Gastrocnemius medialis (tissue), 4 donors: ENCODE measurements at regions not wholly inside any gene's neighbourhood (a gene's known extent, or its start where the extent isn't known, plus 50 kb on each side); places are given as distances from the start of the nearest gene placed in this dataset.

Experiments used
- ATAC-seq, 2 donors: fragments of 150-250 bp; one replicate each; pipeline ENCODE4 v1.9.1; 2016
- DNase-seq, 2 donors: peaks; one replicate each; pipeline ENCODE4 v3.0.0-alpha.2; 2019
- H3K27ac ChIP-seq, 4 donors: fragments of 200-600 bp; sonication (generic); 1 replicate in 1 of 4; 2 replicates in 3 of 4; pipeline ENCODE4 v1.5.1; 2016 to 2018; ENCODE audit warnings: mild to moderate bottlenecking in 2 of 4, moderate library complexity in 1 of 4
- H3K27me3 ChIP-seq, 3 donors: fragments of 200-600 bp; sonication (generic) in 2 of 3; 1 replicate in 1 of 3; 2 replicates in 2 of 3; pipeline versions ENCODE4 v1.5.1 to v1.6.0; 2016 to 2019; ENCODE audit warnings: mild to moderate bottlenecking in 1 of 3, moderate library complexity in 1 of 3
- H3K36me3 ChIP-seq, 2 donors: fragments of 200-600 bp; sonication (generic) in 1 of 2; one replicate each; pipeline ENCODE4 v1.5.1; 2017 to 2018
- H3K4me1 ChIP-seq, 2 donors: fragments of 200-600 bp; sonication (generic) in 1 of 2; one replicate each; pipeline ENCODE4 v1.5.1; 2016 to 2017; ENCODE audit warnings: mild to moderate bottlenecking in 2 of 2
- H3K4me3 ChIP-seq, 4 donors: fragments of 200-600 bp; sonication (generic) in 3 of 4; 1 replicate in 1 of 4; 2 replicates in 3 of 4; pipeline ENCODE4 v1.5.1; 2016 to 2019; ENCODE audit warnings: mild to moderate bottlenecking in 2 of 4
- H3K9me3 ChIP-seq, 3 donors: fragments of 200-600 bp; sonication (generic) in 2 of 3; 1 replicate in 1 of 3; 2 replicates in 2 of 3; pipeline ENCODE4 v1.5.1; 2016 to 2019
- POLR2A ChIP-seq, 2 donors: fragments of 450-650 bp; IDR thresholded peaks; one replicate each; pipeline ENCODE4 v1.6.1; 2017; ENCODE audit warnings: antibody characterized with exemption in 2 of 2, mild to moderate bottlenecking in 2 of 2, moderate library complexity in 2 of 2
- in situ Hi-C, 4 donors: fragments of 200-750 bp; cut with MboI; loops; one replicate each; pipeline versions ENCODE4 v1.15.0 to v1.8.0; 2017; ENCODE audit warnings: low sequenced_read_pairs in 4 of 4
- intact Hi-C: fragments of 100-400 bp; cut with DNase I; formaldehyde crosslinking; loops from one replicate; pipeline ENCODE4 v1.15.1; 2023; ENCODE audit warnings: low total_unique reads
- TF ChIP-seq, protein P1 (sequence below), 5 experiments: fragments of 450-650 bp in 3 of 5; fragments of 200-600 bp in 2 of 5; sonication (generic) in 2 of 5; IDR thresholded peaks in 4 of 5; conservative IDR thresholded peaks in 1 of 5; 1 replicate in 4 of 5; 2 replicates in 1 of 5; pipeline ENCODE4 v1.5.1; 2016 to 2019; ENCODE audit warnings: antibody characterized with exemption in 5 of 5, mild to moderate bottlenecking in 3 of 5, moderate library complexity in 3 of 5

DNA sequence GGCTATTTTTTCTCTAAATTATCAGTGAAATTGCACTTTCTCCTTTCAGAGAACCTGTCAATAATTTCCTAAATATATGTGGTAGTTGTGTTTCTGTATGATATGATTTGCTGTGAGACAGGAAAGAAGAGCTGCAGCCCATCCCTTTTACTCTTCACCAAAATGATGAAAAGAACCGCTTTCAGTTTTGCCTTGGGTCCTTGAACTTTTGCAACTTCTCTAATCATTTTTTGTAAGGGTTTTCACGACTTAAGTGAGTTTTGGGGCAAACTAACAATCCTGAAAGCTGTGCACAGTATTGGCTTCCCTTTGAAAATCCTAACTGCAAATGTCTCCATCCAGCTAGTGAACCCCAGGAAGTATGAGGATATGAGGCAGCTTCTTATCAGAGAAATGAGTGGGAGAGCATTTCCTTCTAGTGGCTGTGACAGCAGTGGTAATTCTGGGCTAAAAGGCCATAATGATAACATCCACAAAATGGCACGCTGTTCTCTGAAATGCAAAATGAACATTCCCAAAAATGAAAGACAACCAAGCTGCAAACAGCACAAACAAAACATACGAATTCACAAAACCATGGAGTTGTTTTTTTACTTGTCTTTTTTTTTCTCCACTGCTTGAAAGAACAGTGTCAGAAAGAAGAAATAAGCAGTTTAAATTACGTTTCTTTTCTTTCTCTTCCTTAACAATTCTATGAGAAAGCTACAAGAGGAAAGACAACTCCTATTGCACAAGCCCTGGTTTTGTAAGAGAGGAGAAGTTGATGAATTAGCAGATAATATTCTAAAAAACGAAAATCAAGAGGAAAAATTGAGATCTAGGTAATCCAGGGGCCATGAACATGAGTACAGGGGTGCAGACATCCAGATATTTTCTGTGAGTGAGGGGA, 1291.6 kb upstream of the ZEB2 start:
- Histone ChIP-seq H3K9me3 (no peaks in the 10 kb centered on the region), H3K36me3 (no peaks in the 10 kb centered on the region), H3K4me3 (no peak overlapping the region), H3K4me1 (no peaks in the 10 kb centered on the region), H3K27me3 (no peaks in the 10 kb centered on the region), H3K27ac (no peak overlapping the region)
- TF ChIP-seq, protein P1, sequence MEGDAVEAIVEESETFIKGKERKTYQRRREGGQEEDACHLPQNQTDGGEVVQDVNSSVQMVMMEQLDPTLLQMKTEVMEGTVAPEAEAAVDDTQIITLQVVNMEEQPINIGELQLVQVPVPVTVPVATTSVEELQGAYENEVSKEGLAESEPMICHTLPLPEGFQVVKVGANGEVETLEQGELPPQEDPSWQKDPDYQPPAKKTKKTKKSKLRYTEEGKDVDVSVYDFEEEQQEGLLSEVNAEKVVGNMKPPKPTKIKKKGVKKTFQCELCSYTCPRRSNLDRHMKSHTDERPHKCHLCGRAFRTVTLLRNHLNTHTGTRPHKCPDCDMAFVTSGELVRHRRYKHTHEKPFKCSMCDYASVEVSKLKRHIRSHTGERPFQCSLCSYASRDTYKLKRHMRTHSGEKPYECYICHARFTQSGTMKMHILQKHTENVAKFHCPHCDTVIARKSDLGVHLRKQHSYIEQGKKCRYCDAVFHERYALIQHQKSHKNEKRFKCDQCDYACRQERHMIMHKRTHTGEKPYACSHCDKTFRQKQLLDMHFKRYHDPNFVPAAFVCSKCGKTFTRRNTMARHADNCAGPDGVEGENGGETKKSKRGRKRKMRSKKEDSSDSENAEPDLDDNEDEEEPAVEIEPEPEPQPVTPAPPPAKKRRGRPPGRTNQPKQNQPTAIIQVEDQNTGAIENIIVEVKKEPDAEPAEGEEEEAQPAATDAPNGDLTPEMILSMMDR (IDR thresholded peaks at IDR 0.05 in 4 of 5, conservative IDR thresholded peaks at IDR 0.05 in 1 of 5): no peak
- TF ChIP-seq POLR2A (IDR thresholded peaks at IDR 0.05): no peak
- in situ Hi-C loops: no loop called here
- intact Hi-C loops: no loop called here
- ATAC-seq (no peak), DNase-seq (no peak)

DNA sequence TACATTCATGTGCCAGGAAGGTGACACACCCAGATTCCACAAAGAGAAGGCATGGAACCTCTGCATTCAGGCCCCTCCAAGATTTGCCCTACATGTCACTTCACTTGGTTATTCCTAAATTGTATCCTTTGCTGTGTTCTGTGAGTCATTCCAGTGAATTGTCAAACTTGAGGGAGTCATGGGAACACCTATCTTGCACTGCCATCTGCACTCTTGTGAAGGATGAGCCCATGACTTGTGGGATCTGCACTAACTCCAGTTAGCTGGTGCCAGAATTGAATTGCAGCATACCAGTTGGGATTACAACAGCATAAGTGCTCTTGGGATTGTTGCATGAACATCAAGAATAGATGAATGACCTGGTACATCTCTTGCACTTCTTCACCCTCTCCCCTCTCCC, 1288.0 kb upstream of the ZEB2 start:
- in situ Hi-C loops: no loop called here
- Histone ChIP-seq H3K4me1 (no peaks in the 10 kb centered on the region), H3K4me3 (no peak overlapping the region), H3K27me3 (no peaks in the 10 kb centered on the region), H3K27ac (no peak overlapping the region), H3K36me3 (no peaks in the 10 kb centered on the region), H3K9me3 (no peaks in the 10 kb centered on the region)
- DNase-seq: no peak
- TF ChIP-seq POLR2A (IDR thresholded peaks at IDR 0.05): no peak
- TF ChIP-seq, protein P1 (IDR thresholded peaks at IDR 0.05 in 4 of 5, conservative IDR thresholded peaks at IDR 0.05 in 1 of 5): no peak
- intact Hi-C loops: no loop called here
- no peak for ATAC-seq

DNA sequence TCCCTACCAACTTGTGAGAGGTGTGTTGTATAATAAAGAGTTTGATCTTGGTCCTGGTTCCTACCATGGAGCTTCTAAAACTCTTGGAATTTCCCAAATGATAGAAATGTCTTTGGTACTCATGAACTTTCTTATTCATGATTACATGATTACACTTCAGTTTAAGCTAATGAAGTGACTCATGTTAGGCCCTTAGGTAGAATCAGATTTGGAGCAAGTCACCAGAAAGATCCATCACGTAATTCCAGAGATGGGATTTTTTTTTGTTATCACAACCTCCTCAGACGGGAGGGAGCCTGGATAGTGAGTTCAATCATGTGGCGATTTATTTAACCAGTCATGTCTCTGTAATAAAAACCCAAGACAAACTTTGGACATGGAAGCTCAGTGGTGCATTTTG, 1287.6 kb upstream of the ZEB2 start:
- DNase-seq (no peak), ATAC-seq (no peak)
- Histone ChIP-seq H3K9me3 (no peaks in the 10 kb centered on the region), H3K4me1 (no peaks in the 10 kb centered on the region), H3K27me3 (no peaks in the 10 kb centered on the region), H3K27ac (no peak overlapping the region), H3K36me3 (no peaks in the 10 kb centered on the region), H3K4me3 (no peak overlapping the region)
- in situ Hi-C loops: no loop called here
- no peak for TF ChIP-seq POLR2A (IDR thresholded peaks at IDR 0.05)
- TF ChIP-seq, protein P1 (IDR thresholded peaks at IDR 0.05 in 4 of 5, conservative IDR thresholded peaks at IDR 0.05 in 1 of 5): no peak
- intact Hi-C loops: no loop called here

DNA sequence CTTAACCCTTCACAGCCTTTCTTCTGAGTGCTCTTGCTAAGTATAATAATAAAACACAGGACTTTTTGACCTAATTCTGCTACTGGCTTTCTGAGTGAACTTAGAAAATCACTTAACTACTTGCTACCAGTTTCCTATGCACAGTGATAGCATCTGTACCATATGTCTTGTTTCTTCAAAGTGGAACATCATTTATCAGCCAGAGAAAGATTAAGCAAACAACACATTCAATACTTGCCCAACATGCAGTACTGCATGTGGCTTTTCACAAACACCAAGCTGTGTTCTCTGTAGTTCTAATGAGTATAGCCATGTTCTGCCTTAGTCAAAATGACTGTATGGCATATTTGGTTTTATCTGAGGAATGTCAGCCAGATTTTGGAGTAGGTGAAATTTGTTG, 1286.6 kb upstream of the ZEB2 start:
- Histone ChIP-seq H3K9me3 (no peaks in the 10 kb centered on the region), H3K4me3 (no peak overlapping the region), H3K36me3 (no peaks in the 10 kb centered on the region), H3K4me1 (no peaks in the 10 kb centered on the region), H3K27me3 (no peaks in the 10 kb centered on the region), H3K27ac (no peak overlapping the region)
- in situ Hi-C loops: no loop called here
- ATAC-seq (no peak), DNase-seq (no peak)
- TF ChIP-seq, protein P1 (IDR thresholded peaks at IDR 0.05 in 4 of 5, conservative IDR thresholded peaks at IDR 0.05 in 1 of 5): no peak
- TF ChIP-seq POLR2A (IDR thresholded peaks at IDR 0.05): no peak
- intact Hi-C loops: no loop called here
